AG10803 (cell line): ENCODE measurements at regions not wholly inside any gene's neighbourhood (a gene's known extent, or its start where the extent isn't known, plus 50 kb on each side); places are given as distances from the start of the nearest gene placed in this dataset.
"Not testable (repeated sequence)": the region's sequence is repeated elsewhere in the genome, so short reads cannot be mapped to it uniquely, and the experiment has no call there.

ENCODE experiments used
- DNase-seq: peaks from one replicate; pipeline ENCODE4 v3.0.0; 2010; ENCODE audit warnings: low read depth
- H3K4me3 ChIP-seq: 2 replicates; pipeline ENCODE4 v1.5.1; 2011; ENCODE audit warnings: mild to moderate bottlenecking, low read length, control low read depth
- CTCF ChIP-seq: conservative IDR thresholded peaks from 2 replicates; pipeline ENCODE4 v1.5.1; 2011; ENCODE audit warnings: mild to moderate bottlenecking, low read length, control low read depth, inconsistent platforms

- H3K4me3 ChIP-seq, result no peak overlapping the region
- no peak for DNase-seq
- no peak for TF ChIP-seq CTCF
These were observed 58.2 kb downstream of the RPRM start for GRCh38 chr2:153420394-153420793.

DNA sequence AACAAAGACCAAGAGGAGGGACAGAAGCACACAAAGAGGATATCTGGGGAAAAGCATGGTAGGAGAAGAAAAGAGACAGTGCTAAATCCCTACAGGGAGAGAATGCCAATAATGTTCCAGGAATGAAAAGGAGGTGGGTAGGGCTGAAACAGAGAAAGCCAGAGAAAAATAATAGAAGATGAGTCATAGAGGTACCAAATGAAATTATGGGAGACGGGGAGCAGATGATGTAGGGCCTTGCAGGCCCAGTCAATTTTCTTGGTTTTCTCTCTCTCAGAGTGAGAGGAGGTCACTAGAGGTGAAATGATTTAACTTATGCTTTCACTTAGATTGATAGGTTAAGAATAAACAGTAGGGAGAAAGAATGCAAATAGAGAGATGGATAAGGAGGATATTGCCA is 61.5 kb downstream of the RPRM start:
- no peak for DNase-seq
- no peak overlapping the region for H3K4me3 ChIP-seq
- TF ChIP-seq CTCF, result no peak

DNA sequence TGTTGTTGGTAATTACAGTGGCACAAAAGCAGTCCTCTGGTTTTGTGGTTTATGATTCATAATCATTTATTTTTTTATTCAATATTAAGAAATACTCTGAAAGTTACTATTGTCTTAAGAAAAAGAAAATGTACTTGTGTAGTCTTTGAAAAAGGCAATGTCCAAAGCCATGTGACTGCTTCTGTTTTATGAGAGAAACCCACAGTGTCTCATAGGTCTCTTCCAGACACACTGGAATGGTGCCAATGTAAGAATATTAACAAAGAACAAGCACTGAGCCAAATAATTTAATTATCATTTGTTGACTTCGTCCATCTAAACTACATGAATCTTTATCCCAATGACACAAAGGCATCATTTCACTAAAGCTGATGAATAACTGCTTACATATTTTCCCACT is 62.5 kb downstream of the RPRM start:
- no peak for TF ChIP-seq CTCF
- DNase-seq, result no peak
- H3K4me3 ChIP-seq, result no peak overlapping the region

GRCh38 chr2:153408710-153409385 is 69.7 kb downstream of the RPRM start:
- H3K4me3 ChIP-seq, result no peak overlapping the region
- DNase-seq, result no peak
- no peak for TF ChIP-seq CTCF

GRCh38 chr2:153405196-153405595 is 73.4 kb downstream of the RPRM start:
- no peak for DNase-seq
- no peak for TF ChIP-seq CTCF
- no peak overlapping the region for H3K4me3 ChIP-seq

DNA sequence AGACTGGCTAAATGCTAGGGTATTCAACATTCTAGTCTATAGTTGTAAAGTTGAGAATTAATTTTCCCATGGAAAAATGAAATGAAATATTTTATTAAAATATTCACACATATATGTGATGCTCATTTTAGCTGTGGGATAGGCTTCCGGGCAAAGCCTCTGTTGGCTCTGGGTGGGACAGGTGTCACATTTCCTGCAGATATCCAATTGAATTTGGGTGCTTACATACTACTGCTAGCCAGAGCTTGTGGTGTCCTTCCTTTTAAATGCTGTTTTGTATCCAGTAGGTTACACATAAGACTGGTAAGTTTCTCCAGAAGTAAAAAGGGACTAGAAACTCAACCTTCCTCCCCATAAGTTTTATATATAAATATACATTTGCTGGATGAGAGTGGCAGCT is 73.8 kb downstream of the RPRM start:
- no peak overlapping the region for H3K4me3 ChIP-seq
- no peak for TF ChIP-seq CTCF
- DNase-seq, result no peak

- H3K4me3 ChIP-seq, result no peak overlapping the region
- TF ChIP-seq CTCF, result no peak
These were observed 74.6 kb downstream of the RPRM start for GRCh38 chr2:153403940-153404339.

GRCh38 chr2:153403352-153403751 is 75.2 kb downstream of the RPRM start:
- not testable (repeated sequence) for DNase-seq

More at GRCh38 chr2:153403940-153404339, 74.6 kb downstream of the RPRM start:
- no peak for DNase-seq

More at GRCh38 chr2:153403352-153403751, 75.2 kb downstream of the RPRM start:
- H3K4me3 ChIP-seq, result not testable (repeated sequence)
